Suprapubic skin (tissue), 4 donors: ENCODE measurements at regions not wholly inside any gene's neighbourhood (a gene's known extent, or its start where the extent isn't known, plus 50 kb on each side); places are given as distances from the start of the nearest gene placed in this dataset.

Source experiments
- DNase-seq, 2 donors: peaks; one replicate each; pipeline ENCODE4 v3.0.0-alpha.2; 2019; ENCODE audit warnings: low spot score in 2 of 2
- H3K27ac ChIP-seq: fragments of 200-600 bp; sonication (generic); one replicate; pipeline ENCODE4 v1.5.1; 2019
- H3K27me3 ChIP-seq: fragments of 200-600 bp; sonication (generic); one replicate; pipeline ENCODE4 v1.5.1; 2019
- H3K36me3 ChIP-seq: fragments of 200-600 bp; sonication (generic); one replicate; pipeline ENCODE4 v1.5.1; 2019
- H3K4me1 ChIP-seq: fragments of 200-600 bp; sonication (generic); one replicate; pipeline ENCODE4 v1.5.1; 2019
- H3K4me3 ChIP-seq: fragments of 200-600 bp; sonication (generic); one replicate; pipeline ENCODE4 v1.5.1; 2019; ENCODE audit warnings: mild to moderate bottlenecking
- H3K9me3 ChIP-seq: fragments of 200-600 bp; sonication (generic); one replicate; pipeline ENCODE4 v1.5.1; 2019
- CTCF ChIP-seq, 2 donors: fragments of 200-600 bp in 1 of 2; fragments of 450-650 bp in 1 of 2; sonication (generic) in 1 of 2; IDR thresholded peaks; one replicate each; pipeline ENCODE4 v1.5.1; 2016 to 2019; ENCODE audit warnings: antibody characterized with exemption in 2 of 2, mild to moderate bottlenecking in 1 of 2, moderate library complexity in 1 of 2
- EP300 ChIP-seq: sonication (generic); formaldehyde crosslinking; IDR thresholded peaks from one replicate; pipeline ENCODE4 v1.6.1; 2017; ENCODE audit warnings: antibody characterized with exemption
- POLR2A ChIP-seq, 2 donors: fragments of 450-650 bp; IDR thresholded peaks; one replicate each; pipeline ENCODE4 v1.6.1; 2017; ENCODE audit warnings: antibody characterized with exemption in 2 of 2, mild to moderate bottlenecking in 2 of 2, moderate library complexity in 2 of 2
- POLR2AphosphoS5 ChIP-seq, 3 donors: sonication (generic); formaldehyde crosslinking; IDR thresholded peaks; one replicate each; pipeline ENCODE4 v1.6.1; 2017; ENCODE audit warnings: antibody characterized with exemption in 3 of 3
- WGBS: methylation state at CpG from one replicate; pipeline ENCODE4 v1.1.5; 2018; 5-methylcytosine and 5-hydroxymethylcytosine counted together

- Histone ChIP-seq H3K9me3 (no peaks in the 10 kb centered on the region), H3K4me1 (no peaks in the 10 kb centered on the region), H3K27me3 (peaks cover 7% of the 10 kb centered on the region), H3K27ac (no peak overlapping the region), H3K4me3 (no peak overlapping the region), H3K36me3 (no peaks in the 10 kb centered on the region)
- DNase-seq = peak in 1 of 2 donors; percentile 21
- 95% methylated on average over 3 of the region's 3 CpGs for WGBS
- no peak for TF ChIP-seq POLR2A (IDR thresholded peaks at IDR 0.05)
- TF ChIP-seq CTCF (IDR thresholded peaks at IDR 0.05) = no peak
These were observed 94.7 kb upstream of the SLC22A11 start for GRCh38 chr11:64461081-64461480.

- H3K4me3 ChIP-seq = no peak overlapping the region
- WGBS = 96% methylated on average over 7 of the region's 7 CpGs
- no peaks in the 10 kb centered on the region for H3K4me1 ChIP-seq
- H3K27me3 ChIP-seq = peaks cover 7% of the 10 kb centered on the region
- no peak overlapping the region for H3K27ac ChIP-seq
- H3K9me3 ChIP-seq = no peaks in the 10 kb centered on the region
- no peak for TF ChIP-seq POLR2AphosphoS5 (IDR thresholded peaks at IDR 0.05)
- TF ChIP-seq POLR2A (IDR thresholded peaks at IDR 0.05) = no peak
- no peak for TF ChIP-seq CTCF (IDR thresholded peaks at IDR 0.05)
- no peak for TF ChIP-seq EP300
- no peaks in the 10 kb centered on the region for H3K36me3 ChIP-seq
- peak in 1 of 2 donors; percentile 7 for DNase-seq
These were observed 89.5 kb upstream of the SLC22A11 start for GRCh38 chr11:64466115-64466718.

GRCh38 chr11:64469288-64469687, 86.5 kb upstream of the SLC22A11 start:
- Histone ChIP-seq H3K27ac (no peak overlapping the region), H3K4me1 (no peaks in the 10 kb centered on the region), H3K27me3 (peaks cover 24% of the 10 kb centered on the region), H3K36me3 (no peaks in the 10 kb centered on the region), H3K4me3 (no peak overlapping the region), H3K9me3 (no peaks in the 10 kb centered on the region)
- no peak for TF ChIP-seq POLR2AphosphoS5 (IDR thresholded peaks at IDR 0.05)
- no peak for TF ChIP-seq CTCF (IDR thresholded peaks at IDR 0.05)
- TF ChIP-seq EP300 = no peak
- no peak for TF ChIP-seq POLR2A (IDR thresholded peaks at IDR 0.05)
- no peak for DNase-seq
- 77% methylated on average over 5 of the region's 5 CpGs for WGBS

- WGBS = 75% methylated on average over 7 of the region's 10 CpGs
- no peak for DNase-seq
- Histone ChIP-seq H3K4me1 (no peaks in the 10 kb centered on the region), H3K27me3 (peaks cover 38% of the 10 kb centered on the region), H3K27ac (no peak overlapping the region), H3K4me3 (no peak overlapping the region), H3K9me3 (no peaks in the 10 kb centered on the region), H3K36me3 (no peaks in the 10 kb centered on the region)
- TF ChIP-seq CTCF (IDR thresholded peaks at IDR 0.05) (no peak), POLR2A (IDR thresholded peaks at IDR 0.05) (no peak), POLR2AphosphoS5 (IDR thresholded peaks at IDR 0.05) (no peak), EP300 (no peak)
These were observed 82.9 kb upstream of the SLC22A11 start for GRCh38 chr11:64472593-64473455.

GRCh38 chr11:64474680-64475079, 81.1 kb upstream of the SLC22A11 start:
- Histone ChIP-seq H3K9me3 (no peaks in the 10 kb centered on the region), H3K27me3 (peaks cover 48% of the 10 kb centered on the region), H3K36me3 (no peaks in the 10 kb centered on the region), H3K27ac (no peak overlapping the region), H3K4me1 (no peaks in the 10 kb centered on the region), H3K4me3 (no peak overlapping the region)
- 90% methylated on average over 11 of the region's 11 CpGs for WGBS
- TF ChIP-seq POLR2AphosphoS5 (IDR thresholded peaks at IDR 0.05) (no peak), EP300 (no peak)
- no peak for DNase-seq
